Mucosa of stomach (tissue), 1 donor: ENCODE measurements at regions not wholly inside any gene's neighbourhood (a gene's known extent, or its start where the extent isn't known, plus 50 kb on each side); places are given as distances from the start of the nearest gene placed in this dataset.

Experiments used
- H3K27me3 ChIP-seq: one replicate; pipeline ENCODE4 v1.7.0; 2013; ENCODE audit warnings: mild to moderate bottlenecking, low read length; ENCODE audit not compliant: control insufficient read depth, insufficient read depth
- H3K36me3 ChIP-seq: one replicate; pipeline ENCODE4 v1.7.0; 2013; ENCODE audit warnings: low read length; ENCODE audit not compliant: control insufficient read depth, insufficient read depth
- H3K4me1 ChIP-seq: one replicate; pipeline ENCODE4 v1.7.0; 2013; ENCODE audit warnings: mild to moderate bottlenecking, low read length; ENCODE audit not compliant: control insufficient read depth, insufficient read depth
- H3K4me3 ChIP-seq: one replicate; pipeline ENCODE4 v1.7.0; 2013; ENCODE audit warnings: low read length
- H3K9ac ChIP-seq: one replicate; pipeline ENCODE4 v1.7.0; 2013; ENCODE audit warnings: mild to moderate bottlenecking, low read length, moderate library complexity
- H3K9me3 ChIP-seq: one replicate; pipeline ENCODE4 v1.7.0; 2013; ENCODE audit warnings: mild to moderate bottlenecking, low read length, moderate library complexity; ENCODE audit not compliant: control insufficient read depth
- donor health status: Pancreatic carcinoma.

- Histone ChIP-seq H3K27me3 (peaks cover 11% of the 10 kb centered on the region), H3K36me3 (no peaks in the 10 kb centered on the region), H3K9me3 (no peaks in the 10 kb centered on the region), H3K4me3 (no peak overlapping the region), H3K4me1 (no peaks in the 10 kb centered on the region), H3K9ac (no peak overlapping the region)
Measured at GRCh38 chr1:101290922-101291561, 54.2 kb downstream of the S1PR1 start.

- H3K9ac ChIP-seq = no peak overlapping the region
- no peaks in the 10 kb centered on the region for H3K4me1 ChIP-seq
- H3K9me3 ChIP-seq = no peaks in the 10 kb centered on the region
Measured at GRCh38 chr1:101291562-101292380, 55.0 kb downstream of the S1PR1 start.

GRCh38 chr1:101293461-101294051 lies 56.7 kb downstream of the S1PR1 start:
- H3K9me3 ChIP-seq = no peaks in the 10 kb centered on the region
- peaks cover 11% of the 10 kb centered on the region for H3K27me3 ChIP-seq
- H3K4me1 ChIP-seq = no peaks in the 10 kb centered on the region
- H3K4me3 ChIP-seq = no peak overlapping the region
- no peak overlapping the region for H3K9ac ChIP-seq
- no peaks in the 10 kb centered on the region for H3K36me3 ChIP-seq

More at GRCh38 chr1:101291562-101292380, 55.0 kb downstream of the S1PR1 start:
- peaks cover 11% of the 10 kb centered on the region for H3K27me3 ChIP-seq
- no peaks in the 10 kb centered on the region for H3K36me3 ChIP-seq
- no peak overlapping the region for H3K4me3 ChIP-seq

GRCh38 chr1:101295209-101295608 lies 58.4 kb downstream of the S1PR1 start:
- H3K27me3 ChIP-seq = peaks cover 11% of the 10 kb centered on the region
- H3K4me1 ChIP-seq = no peaks in the 10 kb centered on the region
- no peak overlapping the region for H3K9ac ChIP-seq
- no peaks in the 10 kb centered on the region for H3K9me3 ChIP-seq
- H3K4me3 ChIP-seq = no peak overlapping the region
- no peaks in the 10 kb centered on the region for H3K36me3 ChIP-seq

GRCh38 chr1:101298663-101299062 lies 61.8 kb downstream of the S1PR1 start:
- Histone ChIP-seq H3K9ac (no peak overlapping the region), H3K27me3 (no peaks in the 10 kb centered on the region), H3K9me3 (no peaks in the 10 kb centered on the region), H3K36me3 (no peaks in the 10 kb centered on the region), H3K4me3 (no peak overlapping the region), H3K4me1 (no peaks in the 10 kb centered on the region)

GRCh38 chr1:101299141-101299540 lies 62.3 kb downstream of the S1PR1 start:
- Histone ChIP-seq H3K9ac (no peak overlapping the region), H3K4me3 (no peak overlapping the region), H3K9me3 (no peaks in the 10 kb centered on the region), H3K4me1 (no peaks in the 10 kb centered on the region), H3K27me3 (no peaks in the 10 kb centered on the region), H3K36me3 (no peaks in the 10 kb centered on the region)

- Histone ChIP-seq H3K36me3 (no peaks in the 10 kb centered on the region), H3K4me3 (no peak overlapping the region), H3K9ac (no peak overlapping the region), H3K4me1 (no peaks in the 10 kb centered on the region), H3K9me3 (no peaks in the 10 kb centered on the region), H3K27me3 (no peaks in the 10 kb centered on the region)
Measured at GRCh38 chr1:101299710-101300109, 62.9 kb downstream of the S1PR1 start.

GRCh38 chr1:101300916-101301315 lies 64.1 kb downstream of the S1PR1 start:
- Histone ChIP-seq H3K9ac (no peak overlapping the region), H3K4me3 (no peak overlapping the region), H3K9me3 (no peaks in the 10 kb centered on the region), H3K4me1 (no peaks in the 10 kb centered on the region), H3K27me3 (no peaks in the 10 kb centered on the region), H3K36me3 (no peaks in the 10 kb centered on the region)

- no peak overlapping the region for H3K4me3 ChIP-seq
- no peak overlapping the region for H3K9ac ChIP-seq
- H3K27me3 ChIP-seq = no peaks in the 10 kb centered on the region
Measured at GRCh38 chr1:101301446-101302057, 64.7 kb downstream of the S1PR1 start.

GRCh38 chr1:101302831-101303511 lies 66.2 kb downstream of the S1PR1 start:
- Histone ChIP-seq H3K9ac (no peak overlapping the region), H3K27me3 (no peaks in the 10 kb centered on the region), H3K4me3 (no peak overlapping the region), H3K36me3 (no peaks in the 10 kb centered on the region), H3K4me1 (no peaks in the 10 kb centered on the region), H3K9me3 (no peaks in the 10 kb centered on the region)

More at GRCh38 chr1:101301446-101302057, 64.7 kb downstream of the S1PR1 start:
- no peaks in the 10 kb centered on the region for H3K4me1 ChIP-seq
- no peaks in the 10 kb centered on the region for H3K9me3 ChIP-seq
- H3K36me3 ChIP-seq = no peaks in the 10 kb centered on the region

- no peak overlapping the region for H3K4me3 ChIP-seq
- H3K9ac ChIP-seq = no peak overlapping the region
- H3K9me3 ChIP-seq = no peaks in the 10 kb centered on the region
- H3K36me3 ChIP-seq = no peaks in the 10 kb centered on the region
- H3K4me1 ChIP-seq = peaks cover 12% of the 10 kb centered on the region
- peaks cover 8% of the 10 kb centered on the region for H3K27me3 ChIP-seq
Measured at GRCh38 chr1:101307985-101308689, 71.3 kb downstream of the S1PR1 start.
